ENCODE measurements at regions not wholly inside any gene's neighbourhood (a gene's known extent, or its start where the extent isn't known, plus 50 kb on each side); places are given as distances from the start of the nearest gene placed in this dataset.
"Not testable (repeated sequence)": the region's sequence is repeated elsewhere in the genome, so short reads cannot be mapped to it uniquely, and the experiment has no call there.

DNA sequence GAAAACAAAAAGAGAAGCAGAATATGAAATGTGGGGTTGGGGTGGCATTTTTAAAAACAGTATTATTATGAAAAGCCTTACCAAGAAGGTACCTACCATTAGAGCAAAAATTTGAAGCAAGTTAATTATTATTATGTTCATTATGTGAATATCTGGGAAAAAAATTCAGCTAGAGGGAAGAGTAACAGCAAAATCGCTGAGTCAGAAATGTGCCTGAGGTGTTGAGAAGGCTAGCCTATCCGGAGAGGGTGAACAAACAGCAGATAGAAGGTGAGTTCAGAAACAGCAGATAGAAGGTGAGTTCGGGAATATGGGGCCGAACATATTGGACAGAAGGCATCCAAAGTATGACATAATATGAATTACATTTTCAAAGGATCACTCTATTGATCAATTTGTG is 536.8 kb upstream of the ANO5 start:
- no peak for ATAC-seq (replicated peaks; ENCODE audit: extremely low read depth, poor library complexity, severe bottlenecking)
- H3K27me3 Mint-ChIP-seq: no peaks in the 10 kb centered on the region
- no peak overlapping the region for H3K4me3 Mint-ChIP-seq
- peaks cover 17% of the 10 kb centered on the region for H3K9me3 Mint-ChIP-seq
- H3K27ac Mint-ChIP-seq (ENCODE audit: low read depth): no peak overlapping the region
- peaks cover 2% of the 10 kb centered on the region for H3K36me3 Mint-ChIP-seq (ENCODE audit: insufficient read depth)
- no peaks in the 10 kb centered on the region for H3K4me1 Mint-ChIP-seq
- DNase-seq (ENCODE audit: low spot score in 2 of 2): no peak

DNA sequence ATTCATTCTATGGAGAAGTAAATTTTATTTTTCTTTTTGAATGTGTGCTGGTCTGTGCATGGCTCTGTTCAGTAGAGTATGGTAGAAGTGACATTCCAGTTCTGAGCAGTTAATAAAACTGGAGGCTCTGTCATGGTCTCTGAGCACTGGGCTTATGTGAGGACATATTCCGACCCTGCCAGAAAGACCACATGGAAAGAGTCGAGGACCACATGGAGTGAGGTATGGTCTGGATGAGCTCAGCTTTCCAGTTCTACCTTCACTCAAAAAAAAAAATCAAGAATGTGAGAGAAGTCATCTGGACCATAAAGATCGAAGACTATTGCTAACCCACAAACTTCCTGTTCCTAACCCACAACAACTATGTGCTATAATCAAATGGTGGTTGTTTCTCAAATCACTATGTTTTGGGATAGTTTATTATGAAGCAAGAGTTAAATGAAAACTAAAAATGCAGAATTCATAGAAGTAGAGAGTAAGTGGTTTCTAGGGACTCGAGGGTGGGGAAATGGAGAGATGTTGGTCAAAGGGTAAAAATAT is 534.2 kb upstream of the ANO5 start:
- no peaks in the 10 kb centered on the region for H3K27me3 Mint-ChIP-seq
- no peak for DNase-seq (ENCODE audit: low spot score in 2 of 2)
- H3K4me3 Mint-ChIP-seq: no peak overlapping the region

GRCh38 chr11:21659377-21659776 is 533.5 kb upstream of the ANO5 start:
- not testable (repeated sequence) for H3K4me3 Mint-ChIP-seq; ATAC-seq (replicated peaks; ENCODE audit: extremely low read depth, poor library complexity, severe bottlenecking); DNase-seq (ENCODE audit: low spot score in 2 of 2); H3K27ac Mint-ChIP-seq (ENCODE audit: low read depth); H3K36me3 Mint-ChIP-seq (ENCODE audit: insufficient read depth); H3K4me1 Mint-ChIP-seq; H3K27me3 Mint-ChIP-seq
- peaks cover 23% of the 10 kb centered on the region for H3K9me3 Mint-ChIP-seq

More for the DNA sequence above, 534.2 kb upstream of the ANO5 start:
- H3K4me1 Mint-ChIP-seq: no peaks in the 10 kb centered on the region
- H3K27ac Mint-ChIP-seq (ENCODE audit: low read depth): no peak overlapping the region
- ATAC-seq (replicated peaks; ENCODE audit: extremely low read depth, poor library complexity, severe bottlenecking): no peak
- H3K9me3 Mint-ChIP-seq: peaks cover 23% of the 10 kb centered on the region
- H3K36me3 Mint-ChIP-seq (ENCODE audit: insufficient read depth): peaks cover 2% of the 10 kb centered on the region

DNA sequence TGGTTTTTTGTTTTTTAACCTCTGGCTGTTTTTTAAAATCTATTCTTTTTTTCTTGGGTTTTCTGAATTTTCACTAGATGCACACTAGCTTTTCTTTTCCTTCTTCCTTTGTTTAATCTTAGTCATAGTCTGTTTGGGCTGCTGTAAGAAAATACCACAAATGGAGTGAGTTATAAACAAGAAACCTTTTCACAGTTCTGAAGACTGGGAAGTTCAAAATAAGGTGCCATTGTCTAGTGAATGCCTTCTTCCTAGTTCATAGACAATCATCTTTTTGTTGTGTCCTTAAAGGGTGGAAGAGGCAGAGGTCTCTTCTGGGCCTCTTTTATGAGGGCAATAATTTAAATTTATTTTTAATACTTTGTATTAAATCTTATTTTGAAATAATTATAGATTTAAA is 532.9 kb upstream of the ANO5 start:
- H3K36me3 Mint-ChIP-seq (ENCODE audit: insufficient read depth): peaks cover 2% of the 10 kb centered on the region
- DNase-seq (ENCODE audit: low spot score in 2 of 2): no peak

GRCh38 chr11:21675049-21675616 is 517.8 kb upstream of the ANO5 start:
- H3K4me1 Mint-ChIP-seq: no peaks in the 10 kb centered on the region
- H3K4me3 Mint-ChIP-seq: no peak overlapping the region
- H3K9me3 Mint-ChIP-seq: no peaks in the 10 kb centered on the region
- no peak for DNase-seq (ENCODE audit: low spot score in 2 of 2)
- no peak overlapping the region for H3K27ac Mint-ChIP-seq (ENCODE audit: low read depth)
- peaks cover 3% of the 10 kb centered on the region for H3K36me3 Mint-ChIP-seq (ENCODE audit: insufficient read depth)
- H3K27me3 Mint-ChIP-seq: no peaks in the 10 kb centered on the region
- ATAC-seq (replicated peaks; ENCODE audit: extremely low read depth, poor library complexity, severe bottlenecking): no peak

More for the DNA sequence above, 532.9 kb upstream of the ANO5 start:
- no peak overlapping the region for H3K27ac Mint-ChIP-seq (ENCODE audit: low read depth)
- no peak for ATAC-seq (replicated peaks; ENCODE audit: extremely low read depth, poor library complexity, severe bottlenecking)
- peaks cover 27% of the 10 kb centered on the region for H3K9me3 Mint-ChIP-seq
- no peak overlapping the region for H3K4me3 Mint-ChIP-seq
- no peaks in the 10 kb centered on the region for H3K27me3 Mint-ChIP-seq
- H3K4me1 Mint-ChIP-seq: no peaks in the 10 kb centered on the region

- ATAC-seq (replicated peaks; ENCODE audit: extremely low read depth, poor library complexity, severe bottlenecking): no peak
Observed at GRCh38 chr11:21687643-21688042, 505.2 kb upstream of the ANO5 start.

DNA sequence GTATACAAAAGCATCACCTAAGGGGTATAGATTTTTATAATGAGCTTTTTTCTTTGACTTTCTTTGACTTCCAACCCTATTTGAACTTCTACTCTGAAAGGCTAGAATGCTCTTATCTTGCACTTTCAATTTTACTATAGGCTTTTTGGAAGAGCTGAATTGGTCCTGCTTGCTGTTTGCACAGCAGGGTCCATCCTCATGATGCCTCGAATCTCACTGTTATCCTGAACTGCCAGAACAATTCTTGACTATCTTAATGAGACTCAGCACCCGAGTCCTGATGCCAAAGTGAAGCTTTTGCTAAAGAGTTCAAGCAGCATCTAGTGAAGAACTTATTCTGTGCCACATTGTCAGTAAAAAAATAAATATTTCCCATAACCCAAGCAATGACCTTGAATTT is 488.3 kb upstream of the ANO5 start:
- Mint-ChIP-seq H3K36me3 (ENCODE audit: insufficient read depth) (peaks cover 2% of the 10 kb centered on the region), H3K27me3 (no peaks in the 10 kb centered on the region), H3K4me1 (no peaks in the 10 kb centered on the region), H3K4me3 (no peak overlapping the region), H3K9me3 (peaks cover 14% of the 10 kb centered on the region), H3K27ac (ENCODE audit: low read depth) (no peak overlapping the region)
- ATAC-seq (replicated peaks; ENCODE audit: extremely low read depth, poor library complexity, severe bottlenecking) (no peak), DNase-seq (ENCODE audit: low spot score in 2 of 2) (no peak)

More at GRCh38 chr11:21687643-21688042, 505.2 kb upstream of the ANO5 start:
- H3K27me3 Mint-ChIP-seq: no peaks in the 10 kb centered on the region
- no peak for DNase-seq (ENCODE audit: low spot score in 2 of 2)
- H3K9me3 Mint-ChIP-seq: peaks cover 9% of the 10 kb centered on the region
- no peaks in the 10 kb centered on the region for H3K4me1 Mint-ChIP-seq
- H3K36me3 Mint-ChIP-seq (ENCODE audit: insufficient read depth): no peaks in the 10 kb centered on the region
- no peak overlapping the region for H3K4me3 Mint-ChIP-seq
- H3K27ac Mint-ChIP-seq (ENCODE audit: low read depth): no peak overlapping the region

- Mint-ChIP-seq H3K27ac (ENCODE audit: low read depth) (no peak overlapping the region), H3K4me1 (no peaks in the 10 kb centered on the region), H3K36me3 (ENCODE audit: insufficient read depth) (peaks cover 2% of the 10 kb centered on the region), H3K9me3 (peaks cover 19% of the 10 kb centered on the region), H3K27me3 (no peaks in the 10 kb centered on the region), H3K4me3 (no peak overlapping the region)
- DNase-seq (ENCODE audit: low spot score in 2 of 2): no peak
- ATAC-seq (replicated peaks; ENCODE audit: extremely low read depth, poor library complexity, severe bottlenecking): no peak
Observed at GRCh38 chr11:21707116-21707739, 485.7 kb upstream of the ANO5 start.

- no peaks in the 10 kb centered on the region for H3K27me3 Mint-ChIP-seq
- DNase-seq (ENCODE audit: low spot score in 2 of 2): no peak
- ATAC-seq (replicated peaks; ENCODE audit: extremely low read depth, poor library complexity, severe bottlenecking): no peak
- H3K4me1 Mint-ChIP-seq: no peaks in the 10 kb centered on the region
- H3K9me3 Mint-ChIP-seq: peaks cover 24% of the 10 kb centered on the region
- no peak overlapping the region for H3K27ac Mint-ChIP-seq (ENCODE audit: low read depth)
- H3K4me3 Mint-ChIP-seq: no peak overlapping the region
- H3K36me3 Mint-ChIP-seq (ENCODE audit: insufficient read depth): no peaks in the 10 kb centered on the region
Observed at GRCh38 chr11:21710809-21711208, 482.1 kb upstream of the ANO5 start.

GRCh38 chr11:21711341-21711740 is 481.5 kb upstream of the ANO5 start:
- Mint-ChIP-seq H3K4me3 (no peak overlapping the region), H3K4me1 (no peaks in the 10 kb centered on the region), H3K36me3 (ENCODE audit: insufficient read depth) (no peaks in the 10 kb centered on the region), H3K9me3 (peaks cover 24% of the 10 kb centered on the region), H3K27me3 (no peaks in the 10 kb centered on the region), H3K27ac (ENCODE audit: low read depth) (no peak overlapping the region)
- DNase-seq (ENCODE audit: low spot score in 2 of 2): no peak
- no peak for ATAC-seq (replicated peaks; ENCODE audit: extremely low read depth, poor library complexity, severe bottlenecking)

DNA sequence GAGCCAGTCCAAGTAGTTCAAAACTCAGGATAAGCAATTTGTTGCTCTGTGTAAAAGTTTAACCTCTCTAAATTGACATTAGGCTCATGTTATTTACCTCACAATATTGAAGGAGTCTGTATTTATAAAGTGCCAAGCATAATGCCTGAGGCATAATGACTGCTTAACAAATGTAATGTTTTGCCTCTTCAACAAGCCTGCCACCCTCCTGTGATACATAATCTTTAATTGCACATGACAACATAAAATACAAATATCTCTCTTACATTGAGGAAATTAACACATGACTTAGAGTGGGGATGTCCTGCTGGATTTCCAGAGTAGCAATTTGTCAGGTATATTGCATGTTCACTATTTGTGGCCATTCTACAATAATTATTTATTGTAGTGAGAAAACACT is 469.2 kb upstream of the ANO5 start:
- no peak for ATAC-seq (replicated peaks; ENCODE audit: extremely low read depth, poor library complexity, severe bottlenecking)
- Mint-ChIP-seq H3K36me3 (ENCODE audit: insufficient read depth) (no peaks in the 10 kb centered on the region), H3K27me3 (no peaks in the 10 kb centered on the region)

DNA sequence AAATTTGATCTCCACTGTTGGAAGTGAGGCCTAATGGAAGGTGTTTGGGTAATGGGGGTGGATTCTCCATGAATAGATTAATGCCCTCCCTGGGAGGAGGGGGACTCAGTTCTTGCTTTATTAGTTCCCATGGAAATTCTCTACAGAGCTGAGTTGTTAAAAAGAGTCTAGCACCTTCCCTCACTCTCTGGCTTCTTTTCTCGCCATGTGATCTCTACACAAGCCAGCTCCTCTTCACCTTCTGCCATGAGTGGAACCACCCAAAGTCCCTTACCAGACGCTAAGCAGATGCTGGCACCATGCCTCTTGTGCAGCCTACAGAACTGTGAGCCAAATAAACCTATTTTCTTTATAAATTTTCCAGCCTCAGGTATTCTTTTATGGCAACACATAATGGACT is 465.8 kb upstream of the ANO5 start:
- Mint-ChIP-seq H3K27ac (ENCODE audit: low read depth) (no peak overlapping the region), H3K36me3 (ENCODE audit: insufficient read depth) (peaks cover 3% of the 10 kb centered on the region), H3K9me3 (peaks cover 18% of the 10 kb centered on the region), H3K4me3 (no peak overlapping the region), H3K27me3 (no peaks in the 10 kb centered on the region), H3K4me1 (no peaks in the 10 kb centered on the region)
- ATAC-seq (replicated peaks; ENCODE audit: extremely low read depth, poor library complexity, severe bottlenecking) (no peak), DNase-seq (ENCODE audit: low spot score in 2 of 2) (no peak)

More for the DNA sequence above, 469.2 kb upstream of the ANO5 start:
- no peak for DNase-seq (ENCODE audit: low spot score in 2 of 2)
- Mint-ChIP-seq H3K27ac (ENCODE audit: low read depth) (no peak overlapping the region), H3K9me3 (peaks cover 5% of the 10 kb centered on the region), H3K4me1 (no peaks in the 10 kb centered on the region), H3K4me3 (no peak overlapping the region)

DNA sequence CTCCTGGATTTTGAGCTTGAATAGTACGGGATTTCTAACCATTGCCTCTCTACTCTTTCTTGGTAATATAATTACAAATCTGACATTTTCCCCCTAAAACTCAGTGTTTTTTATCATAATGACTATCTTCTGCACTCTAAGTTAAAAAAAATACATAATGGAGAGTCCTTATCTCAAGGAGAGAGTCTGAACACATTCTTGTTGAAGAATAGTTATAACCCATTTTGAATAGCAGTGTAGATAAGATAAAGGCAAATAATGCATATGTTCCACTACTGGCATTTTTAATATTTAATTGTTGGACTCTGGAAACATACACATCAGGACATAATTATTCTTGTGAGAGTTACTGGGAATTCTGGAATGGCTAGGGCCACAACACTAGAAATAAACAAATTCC is 456.5 kb upstream of the ANO5 start:
- ATAC-seq (replicated peaks; ENCODE audit: extremely low read depth, poor library complexity, severe bottlenecking): no peak
- H3K9me3 Mint-ChIP-seq: peaks cover 26% of the 10 kb centered on the region
- no peak for DNase-seq (ENCODE audit: low spot score in 2 of 2)
- no peak overlapping the region for H3K4me3 Mint-ChIP-seq
- no peaks in the 10 kb centered on the region for H3K36me3 Mint-ChIP-seq (ENCODE audit: insufficient read depth)
- H3K27ac Mint-ChIP-seq (ENCODE audit: low read depth): no peak overlapping the region
- H3K4me1 Mint-ChIP-seq: no peaks in the 10 kb centered on the region
- no peaks in the 10 kb centered on the region for H3K27me3 Mint-ChIP-seq

All from central memory CD8-positive, alpha-beta T cell (primary cell).